Heart left ventricle (tissue), 16 donors: ENCODE measurements at regions not wholly inside any gene's neighbourhood (a gene's known extent, or its start where the extent isn't known, plus 50 kb on each side); places are given as distances from the start of the nearest gene placed in this dataset.
A peak's percentile ranks its signal among the peaks of the same experiment; 100 is the strongest.

Experiments
- ATAC-seq, 4 donors: fragments of 200-7000 bp; cut with Tn5 transposase; one replicate each; pipeline ENCODE4 v1.9.1; 2020 to 2022; ENCODE audit warnings: moderate library complexity in 4 of 4, mild to moderate bottlenecking in 3 of 4, moderate number of reproducible peaks in 1 of 4
- DNase-seq, 5 donors: peaks; one replicate each; pipeline ENCODE4 v3.0.0-alpha.2; 2020
- H3K27ac ChIP-seq, 12 donors: fragments of 200-600 bp; sonication (generic) in 4 of 12; one replicate each; pipeline versions ENCODE4 v1.5.0 to v1.8.0; 2016 to 2022; ENCODE audit warnings: mild to moderate bottlenecking in 2 of 12
- H3K27me3 ChIP-seq, 9 donors: fragments of 200-600 bp; sonication (generic) in 2 of 9; one replicate each; pipeline versions ENCODE4 v1.5.1 to v1.8.0; 2016 to 2022; ENCODE audit warnings: mild to moderate bottlenecking in 3 of 9
- H3K36me3 ChIP-seq, 9 donors: fragments of 200-600 bp; sonication (generic) in 2 of 9; one replicate each; pipeline versions ENCODE4 v1.5.0 to v1.8.0; 2018 to 2022; ENCODE audit warnings: mild to moderate bottlenecking in 2 of 9
- H3K4me1 ChIP-seq, 12 donors: fragments of 200-600 bp; sonication (generic) in 4 of 12; one replicate each; pipeline versions ENCODE4 v1.5.0 to v1.8.0; 2016 to 2022; ENCODE audit warnings: mild to moderate bottlenecking in 3 of 12
- H3K4me3 ChIP-seq, 12 donors: fragments of 200-600 bp; sonication (generic) in 4 of 12; one replicate each; pipeline versions ENCODE4 v1.5.0 to v1.8.0; 2017 to 2022; ENCODE audit warnings: mild to moderate bottlenecking in 9 of 12, moderate library complexity in 4 of 12
- H3K9me3 ChIP-seq, 12 donors: fragments of 200-600 bp; sonication (generic) in 4 of 12; one replicate each; pipeline versions ENCODE4 v1.5.0 to v1.8.0; 2016 to 2022; ENCODE audit warnings: mild to moderate bottlenecking in 1 of 12
- CTCF ChIP-seq, 12 donors: fragments of 200-600 bp; sonication (generic) in 4 of 12; IDR thresholded peaks; one replicate each; pipeline versions ENCODE4 v1.5.0 to v1.8.0; 2018 to 2022; ENCODE audit warnings: antibody characterized with exemption in 12 of 12, mild to moderate bottlenecking in 5 of 12
- POLR2A ChIP-seq, 2 donors: fragments of 450-650 bp; IDR thresholded peaks; one replicate each; pipeline ENCODE4 v1.6.1; 2017; ENCODE audit warnings: antibody characterized with exemption in 2 of 2, mild to moderate bottlenecking in 2 of 2, moderate library complexity in 2 of 2
- WGBS, 4 donors: extraction: QIAGEN DNeasy Blood & Tissue Kit in 2 of 4; methylation state at CpG; one replicate each; pipeline versions ENCODE4 v1.1.5 to v1.1.7; 2013 to 2018; 5-methylcytosine and 5-hydroxymethylcytosine counted together
- intact Hi-C, 10 donors: fragments of 100-400 bp; cut with DNase I; formaldehyde crosslinking; loops; one replicate each; pipeline versions ENCODE4 v1.11.1 to v1.14.2; 2022
- donor health status: ischemic (EF 13 %, LVEDD 7.1; RV severe dilation, severe dysfunction).
- donor health status: healthy with polysubstance abuse.
- donor health status: DM: no; HTN: yes; CAD: no.
- donor health status: DM: no; HTN: no; CAD: no.
- donor health status: ischemic (EF 25% LVEDD 6.9; RV normal size, moderate dysfunction).
- donor health status: ischemic (EF 25% LVEDD 5.7; RV mildly dilated, moderate dysfunction).
- donor health status: healthy.
- donor health status: DM: yes; HTN: yes; CAD: no.
- donor health status: ischemic (EF 35%, LVEDD 5.7; RV mildly dilated, moderate dysfunction).
- donor health status: nonischemic (EF 11% LVEDD 7.7; RV severe dilation, severe dysfunction).
- donor health status: DM: yes; HTN: yes; CAD: no.
- donor health status: PGD.
- donor health status: ischemic (EF 29% LVEDD 5.4; RV normal size, mild dysfunction).
- donor health status: nonischemic (EF 23%, LVEDD 6.1; RV moderate dilation, normal function).

- WGBS, 4 donors, result 86 to 96% (median 95%) methylated on average over 6 of the region's 6 CpGs
- intact Hi-C loops, result loop anchor here in 1 of 10 donors (10.0 kb wide), 1 partner anchor 112 kb away; no protein-coding TSS in a partner anchor
- no peak overlapping the region for H3K4me3 ChIP-seq
Observed at GRCh38 chr10:15462253-15462897, 91.3 kb upstream of the FAM171A1 start.

GRCh38 chr10:15461353-15462108, 90.4 kb upstream of the FAM171A1 start:
- DNase-seq (peak in 3 of 5 donors; percentile 15 to 42 (median 26)), ATAC-seq (peak in 3 of 4 donors; percentile 71 to 81 (median 73))
- TF ChIP-seq CTCF (IDR thresholded peaks at IDR 0.05), result peak in 3 of 12 donors; percentile 6 to 13 (median 11)
- no peak for TF ChIP-seq POLR2A (IDR thresholded peaks at IDR 0.05)
- H3K9me3 ChIP-seq, result peaks cover 0 to 18% (median 8%) of the 10 kb centered on the region in 12 donors
- peaks cover 0 to 7% (median 0%) of the 10 kb centered on the region in 9 donors for H3K27me3 ChIP-seq
- H3K4me1 ChIP-seq, result peaks cover 0 to 11% (median 0%) of the 10 kb centered on the region in 12 donors
- intact Hi-C loops, result loop anchor here in 1 of 10 donors (10.0 kb wide), 1 partner anchor 113 kb away; no protein-coding TSS in a partner anchor
- no peak overlapping the region for H3K27ac ChIP-seq
- no peak overlapping the region for H3K4me3 ChIP-seq
- WGBS, 4 donors, result 39 to 52% (median 44%) methylated on average over 9 of the region's 9 CpGs
- H3K36me3 ChIP-seq, result no peaks in the 10 kb centered on the region

More at GRCh38 chr10:15462253-15462897, 91.3 kb upstream of the FAM171A1 start:
- no peak for DNase-seq
- Histone ChIP-seq H3K36me3 (no peaks in the 10 kb centered on the region), H3K4me1 (peaks cover 0 to 11% (median 0%) of the 10 kb centered on the region in 12 donors), H3K9me3 (peaks cover 0 to 18% (median 8%) of the 10 kb centered on the region in 12 donors), H3K27ac (no peak overlapping the region), H3K27me3 (peaks cover 0 to 7% (median 0%) of the 10 kb centered on the region in 9 donors)
- no peak for TF ChIP-seq CTCF (IDR thresholded peaks at IDR 0.05)
- TF ChIP-seq POLR2A (IDR thresholded peaks at IDR 0.05), result no peak
- ATAC-seq, result no peak

GRCh38 chr10:15460661-15461060, 89.6 kb upstream of the FAM171A1 start:
- DNase-seq (no peak), ATAC-seq (no peak)
- no peak overlapping the region for H3K4me3 ChIP-seq
- H3K4me1 ChIP-seq, result peaks cover 0 to 11% (median 0%) of the 10 kb centered on the region in 12 donors
- H3K27ac ChIP-seq, result no peak overlapping the region
- peaks cover 0 to 7% (median 0%) of the 10 kb centered on the region in 9 donors for H3K27me3 ChIP-seq
- peaks cover 0 to 18% (median 8%) of the 10 kb centered on the region in 12 donors for H3K9me3 ChIP-seq
- 82 to 90% (median 88%) methylated on average over 3 of the region's 3 CpGs for WGBS, 4 donors
- H3K36me3 ChIP-seq, result no peaks in the 10 kb centered on the region
- TF ChIP-seq CTCF (IDR thresholded peaks at IDR 0.05) (no peak), POLR2A (IDR thresholded peaks at IDR 0.05) (no peak)
- intact Hi-C loops, result loop anchor here in 1 of 10 donors (10.0 kb wide), 1 partner anchor 114 kb away; no protein-coding TSS in a partner anchor

GRCh38 chr10:15459218-15459617, 88.1 kb upstream of the FAM171A1 start:
- no peak for ATAC-seq
- Histone ChIP-seq H3K36me3 (no peaks in the 10 kb centered on the region), H3K27ac (no peak overlapping the region), H3K9me3 (peaks cover 0 to 18% (median 8%) of the 10 kb centered on the region in 12 donors), H3K27me3 (peaks cover 0 to 7% (median 0%) of the 10 kb centered on the region in 9 donors), H3K4me3 (no peak overlapping the region), H3K4me1 (peaks cover 0 to 11% (median 0%) of the 10 kb centered on the region in 12 donors)
- intact Hi-C loops, result no loop called here
- WGBS, 4 donors, result 91 to 99% (median 95%) methylated on average over 1 of the region's 1 CpG
- no peak for DNase-seq
- TF ChIP-seq POLR2A (IDR thresholded peaks at IDR 0.05) (no peak), CTCF (IDR thresholded peaks at IDR 0.05) (no peak)
